Astrocyte (in vitro differentiated cells and primary cell): ENCODE measurements at regions not wholly inside any gene's neighbourhood (a gene's known extent, or its start where the extent isn't known, plus 50 kb on each side); places are given as distances from the start of the nearest gene placed in this dataset.

Source experiments
- DNase-seq: peaks from one replicate; pipeline ENCODE4 v3.0.0-alpha.2; 2010; ENCODE audit warnings: low read depth
- FAIRE-seq: peaks from 2 replicates; lab custom pipeline; 2011; peaks lifted over from hg19 to GRCh38; lab: Jason Lieb, UNC
- H2AFZ ChIP-seq: 2 replicates; pipeline ENCODE4 v1.6.0; 2012; ENCODE audit warnings: low read depth, low read length, inconsistent platforms
- H3K27ac ChIP-seq: 2 replicates; pipeline ENCODE4 v1.5.1; 2011; ENCODE audit warnings: low read depth, low read length, inconsistent platforms
- H3K27me3 ChIP-seq: 2 replicates; pipeline ENCODE4 v1.6.0; 2011; ENCODE audit warnings: low read length, inconsistent platforms; ENCODE audit not compliant: insufficient read depth
- H3K36me3 ChIP-seq: 2 replicates; pipeline ENCODE4 v1.5.1; 2011; ENCODE audit warnings: low read length, inconsistent platforms; ENCODE audit not compliant: insufficient read depth
- H3K4me1 ChIP-seq: 2 replicates; pipeline ENCODE4 v1.5.1; 2011; ENCODE audit warnings: low read length, inconsistent platforms; ENCODE audit not compliant: insufficient read depth
- H3K4me2 ChIP-seq: 2 replicates; pipeline ENCODE4 v1.6.0; 2012; ENCODE audit warnings: low read length, inconsistent platforms
- H3K4me3 ChIP-seq: 2 replicates; pipeline ENCODE4 v1.5.1; 2011; ENCODE audit warnings: low read depth, mild to moderate bottlenecking, low read length, inconsistent platforms; ENCODE audit not compliant: insufficient read depth
- H3K79me2 ChIP-seq: 2 replicates; pipeline ENCODE4 v1.6.0; 2012; ENCODE audit warnings: mild to moderate bottlenecking, low read length, inconsistent platforms; ENCODE audit not compliant: insufficient read depth
- H3K9ac ChIP-seq: 2 replicates; pipeline ENCODE4 v1.6.0; 2012; ENCODE audit warnings: mild to moderate bottlenecking, low read length, inconsistent platforms
- H3K9me3 ChIP-seq: 2 replicates; pipeline ENCODE4 v1.5.1; 2012; ENCODE audit warnings: low read depth, mild to moderate bottlenecking, low read length, inconsistent platforms; ENCODE audit not compliant: insufficient read depth
- H4K20me1 ChIP-seq: 2 replicates; pipeline ENCODE4 v1.6.0; 2012; ENCODE audit warnings: low read length, inconsistent platforms; ENCODE audit not compliant: insufficient read depth
- H3K27ac Mint-ChIP-seq: one replicate; pipeline ENCODE4 v1.8.0; 2021; ENCODE audit warnings: mild to moderate bottlenecking, mixed read lengths; ENCODE audit not compliant: unreplicated experiment
- H3K27me3 Mint-ChIP-seq: one replicate; pipeline ENCODE4 v1.8.0; 2021; ENCODE audit warnings: low read depth, mixed read lengths; ENCODE audit not compliant: unreplicated experiment
- H3K36me3 Mint-ChIP-seq: one replicate; pipeline ENCODE4 v1.8.0; 2021; ENCODE audit warnings: low read depth, mixed read lengths; ENCODE audit not compliant: unreplicated experiment
- H3K4me1 Mint-ChIP-seq: one replicate; pipeline ENCODE4 v1.8.0; 2021; ENCODE audit warnings: low read depth, mixed read lengths; ENCODE audit not compliant: unreplicated experiment
- H3K4me3 Mint-ChIP-seq: one replicate; pipeline ENCODE4 v1.8.0; 2021; ENCODE audit warnings: mild to moderate bottlenecking, moderate library complexity, mixed read lengths; ENCODE audit not compliant: unreplicated experiment
- H3K9me3 Mint-ChIP-seq: one replicate; pipeline ENCODE4 v1.8.0; 2021; ENCODE audit warnings: mild to moderate bottlenecking, mixed read lengths; ENCODE audit not compliant: unreplicated experiment
- CTCF ChIP-seq: IDR thresholded peaks from 2 replicates; pipeline ENCODE4 v1.5.1; 2011; ENCODE audit warnings: low read depth, mild to moderate bottlenecking, inconsistent platforms, low read length, moderate library complexity; ENCODE audit not compliant: insufficient read depth
- EZH2 ChIP-seq: IDR thresholded peaks from 2 replicates; pipeline ENCODE4 v1.6.1; 2012; ENCODE audit warnings: mild to moderate bottlenecking, low read length, inconsistent platforms; ENCODE audit not compliant: insufficient read depth

GRCh38 chr17:31650756-31651520 lies 208.1 kb downstream of the COPRS start:
- Histone ChIP-seq H3K9me3 (peaks cover 6% of the 10 kb centered on the region), H3K27me3 (no peaks in the 10 kb centered on the region), H3K27ac (no peak overlapping the region), H3K36me3 (no peaks in the 10 kb centered on the region), H3K4me2 (no peak overlapping the region), H2AFZ (no peak overlapping the region), H3K79me2 (no peaks in the 10 kb centered on the region), H3K4me1 (no peaks in the 10 kb centered on the region), H3K4me3 (no peak overlapping the region), H3K9ac (no peak overlapping the region), H4K20me1 (no peaks in the 10 kb centered on the region)
- DNase-seq (no peak), FAIRE-seq (no peak)
- TF ChIP-seq EZH2: no peak
- no peak for TF ChIP-seq CTCF
- H3K27ac Mint-ChIP-seq: no peak overlapping the region
- no peak overlapping the region for H3K4me3 Mint-ChIP-seq
- peaks cover 24% of the 10 kb centered on the region for H3K27me3 Mint-ChIP-seq
- H3K9me3 Mint-ChIP-seq: peaks cover 14% of the 10 kb centered on the region
- no peaks in the 10 kb centered on the region for H3K36me3 Mint-ChIP-seq
- H3K4me1 Mint-ChIP-seq: no peaks in the 10 kb centered on the region

GRCh38 chr17:31649302-31649701 lies 209.7 kb downstream of the COPRS start:
- no peak for TF ChIP-seq EZH2
- TF ChIP-seq CTCF: no peak
- H3K9ac ChIP-seq: no peak overlapping the region
- DNase-seq (no peak), FAIRE-seq (no peak)
- H3K79me2 ChIP-seq: no peaks in the 10 kb centered on the region
- H3K4me3 ChIP-seq: no peak overlapping the region
- no peaks in the 10 kb centered on the region for H4K20me1 ChIP-seq
- H3K36me3 Mint-ChIP-seq: peaks cover 3% of the 10 kb centered on the region
- H3K36me3 ChIP-seq: no peaks in the 10 kb centered on the region
- no peak overlapping the region for H3K4me2 ChIP-seq
- no peak overlapping the region for H3K4me3 Mint-ChIP-seq
- H3K4me1 ChIP-seq: no peaks in the 10 kb centered on the region
- peaks cover 24% of the 10 kb centered on the region for H3K27me3 Mint-ChIP-seq
- no peaks in the 10 kb centered on the region for H3K4me1 Mint-ChIP-seq
- peaks cover 26% of the 10 kb centered on the region for H3K9me3 Mint-ChIP-seq
- no peaks in the 10 kb centered on the region for H3K27me3 ChIP-seq
- no peak overlapping the region for H3K27ac ChIP-seq
- peaks cover 13% of the 10 kb centered on the region for H3K9me3 ChIP-seq
- no peak overlapping the region for H3K27ac Mint-ChIP-seq
- no peak overlapping the region for H2AFZ ChIP-seq

- no peak for DNase-seq
These were observed 211.4 kb downstream of the COPRS start for GRCh38 chr17:31647661-31648060.

More at GRCh38 chr17:31647661-31648060, 211.4 kb downstream of the COPRS start:
- Histone ChIP-seq H2AFZ (no peak overlapping the region), H3K27ac (no peak overlapping the region), H3K79me2 (no peaks in the 10 kb centered on the region), H3K4me3 (no peak overlapping the region), H3K9ac (no peak overlapping the region), H3K4me1 (no peaks in the 10 kb centered on the region), H3K27me3 (no peaks in the 10 kb centered on the region), H4K20me1 (no peaks in the 10 kb centered on the region), H3K4me2 (no peak overlapping the region), H3K9me3 (peaks cover 13% of the 10 kb centered on the region), H3K36me3 (no peaks in the 10 kb centered on the region)
- H3K4me3 Mint-ChIP-seq: no peak overlapping the region
- TF ChIP-seq CTCF (no peak), EZH2 (no peak)
- peaks cover 13% of the 10 kb centered on the region for H3K27me3 Mint-ChIP-seq
- peaks cover 3% of the 10 kb centered on the region for H3K36me3 Mint-ChIP-seq
- no peak overlapping the region for H3K27ac Mint-ChIP-seq
- peaks cover 27% of the 10 kb centered on the region for H3K9me3 Mint-ChIP-seq
- no peak for FAIRE-seq
- no peaks in the 10 kb centered on the region for H3K4me1 Mint-ChIP-seq
